ENCODE measurements at regions not wholly inside any gene's neighbourhood (a gene's known extent, or its start where the extent isn't known, plus 50 kb on each side); places are given as distances from the start of the nearest gene placed in this dataset.

DNA sequence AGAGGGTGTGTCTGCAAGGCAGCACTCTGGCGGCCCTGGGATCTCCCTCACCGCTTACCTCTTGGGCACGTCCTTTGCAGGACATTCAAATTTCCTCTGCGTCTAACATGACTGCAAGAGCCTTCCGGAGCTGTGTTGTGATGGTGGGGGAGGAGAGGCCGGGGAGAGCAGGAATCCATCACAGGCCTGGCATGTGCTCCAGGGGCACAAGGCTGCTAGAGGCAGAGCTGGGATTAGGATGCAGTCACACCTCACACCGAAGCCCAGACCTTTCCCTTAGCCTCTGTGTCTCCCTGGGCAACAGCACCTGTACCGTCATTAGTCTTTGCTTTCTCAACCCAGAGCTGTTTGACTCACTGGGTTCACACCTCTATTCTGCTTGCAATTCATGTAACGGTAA lies 111.3 kb downstream of the CMPK2 start:
- TF ChIP-seq CTCF (IDR thresholded peaks at IDR 0.05; ENCODE audit: borderline replicate concordance, extremely low read depth, low read length, poor library complexity, severe bottlenecking) (no peak), EZH2 (IDR thresholded peaks at IDR 0.05; ENCODE audit: borderline replicate concordance, low read depth, low read length, severe bottlenecking) (no peak)
